ENCODE measurements at regions not wholly inside any gene's neighbourhood (a gene's known extent, or its start where the extent isn't known, plus 50 kb on each side); places are given as distances from the start of the nearest gene placed in this dataset.
"Not testable (repeated sequence)": the region's sequence is repeated elsewhere in the genome, so short reads cannot be mapped to it uniquely, and the experiment has no call there.

GRCh38 chr13:23074075-23074828 lies 106.5 kb upstream of the SGCG start:
- in situ Hi-C loops (cut with HindIII; ENCODE audit: low sequenced_read_pairs): no loop called here

- in situ Hi-C loops (cut with HindIII; ENCODE audit: low sequenced_read_pairs): no loop called here
Measured at GRCh38 chr13:23081220-23081619, 99.6 kb upstream of the SGCG start.

- in situ Hi-C loops (cut with HindIII; ENCODE audit: low sequenced_read_pairs): no loop called here
Measured at GRCh38 chr13:23081901-23082300, 98.9 kb upstream of the SGCG start.

- in situ Hi-C loops (cut with HindIII; ENCODE audit: low sequenced_read_pairs): no loop called here
Measured at GRCh38 chr13:23086968-23087623, 93.7 kb upstream of the SGCG start.

- in situ Hi-C loops (cut with HindIII; ENCODE audit: low sequenced_read_pairs): no loop called here
Measured at GRCh38 chr13:23087880-23088279, 92.9 kb upstream of the SGCG start.

GRCh38 chr13:23098161-23098907 lies 82.4 kb upstream of the SGCG start:
- in situ Hi-C loops (cut with HindIII; ENCODE audit: low sequenced_read_pairs): no loop called here

- in situ Hi-C loops (cut with HindIII; ENCODE audit: low sequenced_read_pairs): no loop called here
Measured at GRCh38 chr13:23105051-23105450, 75.7 kb upstream of the SGCG start.

GRCh38 chr13:23107665-23108064 lies 73.1 kb upstream of the SGCG start:
- in situ Hi-C loops (cut with HindIII; ENCODE audit: low sequenced_read_pairs): no loop called here

GRCh38 chr13:23119131-23119530 lies 61.6 kb upstream of the SGCG start:
- in situ Hi-C loops (cut with HindIII; ENCODE audit: low sequenced_read_pairs): no loop called here

GRCh38 chr13:23127540-23127939 lies 53.2 kb upstream of the SGCG start:
- in situ Hi-C loops (cut with HindIII; ENCODE audit: low sequenced_read_pairs): not testable (repeated sequence)

GRCh38 chr13:23129331-23129730 lies 51.4 kb upstream of the SGCG start:
- in situ Hi-C loops (cut with HindIII; ENCODE audit: low sequenced_read_pairs): no loop called here

Data from DLD1 (cell line).